ENCODE measurements at regions not wholly inside any gene's neighbourhood (a gene's known extent, or its start where the extent isn't known, plus 50 kb on each side); places are given as distances from the start of the nearest gene placed in this dataset.

DNA sequence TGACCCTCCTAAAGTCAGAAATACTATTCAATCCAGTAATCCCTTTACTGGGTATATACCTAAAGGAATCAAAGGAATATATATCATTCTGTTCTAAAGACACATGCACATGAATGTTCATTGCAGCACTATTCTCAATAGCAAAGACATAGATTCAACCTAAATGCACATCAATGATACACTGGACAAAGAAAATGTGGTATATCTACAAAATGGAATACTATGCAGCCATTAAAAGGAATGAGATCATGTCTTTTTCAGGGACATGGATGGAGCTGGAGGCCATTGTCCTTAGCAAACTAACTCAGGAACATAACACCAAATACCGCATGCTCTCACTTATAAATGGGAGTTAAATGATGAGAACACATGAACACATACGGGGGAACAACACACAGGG is 306.0 kb upstream of the EPHA5 start:
- no peak for DNase-seq

DNA sequence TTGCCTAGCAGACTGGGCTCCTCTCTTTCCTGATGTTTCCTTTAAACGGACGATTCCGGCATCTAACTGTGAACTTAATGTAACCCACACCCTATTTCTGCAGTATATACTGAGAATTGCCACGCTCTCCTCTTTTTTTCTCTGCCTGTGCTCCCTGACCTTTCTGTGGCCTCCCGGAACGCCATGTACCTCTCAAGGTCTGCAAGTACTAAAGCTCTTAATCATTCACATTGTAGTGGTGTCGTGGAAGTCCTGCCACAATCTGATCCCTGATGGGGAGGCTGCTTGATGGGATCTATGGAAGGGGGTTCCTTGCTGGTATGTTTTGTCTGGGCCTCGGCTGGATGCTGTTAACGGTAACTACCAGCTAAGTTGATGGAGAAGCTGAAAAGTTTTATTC is 302.9 kb upstream of the EPHA5 start:
- DNase-seq, result no peak

DNA sequence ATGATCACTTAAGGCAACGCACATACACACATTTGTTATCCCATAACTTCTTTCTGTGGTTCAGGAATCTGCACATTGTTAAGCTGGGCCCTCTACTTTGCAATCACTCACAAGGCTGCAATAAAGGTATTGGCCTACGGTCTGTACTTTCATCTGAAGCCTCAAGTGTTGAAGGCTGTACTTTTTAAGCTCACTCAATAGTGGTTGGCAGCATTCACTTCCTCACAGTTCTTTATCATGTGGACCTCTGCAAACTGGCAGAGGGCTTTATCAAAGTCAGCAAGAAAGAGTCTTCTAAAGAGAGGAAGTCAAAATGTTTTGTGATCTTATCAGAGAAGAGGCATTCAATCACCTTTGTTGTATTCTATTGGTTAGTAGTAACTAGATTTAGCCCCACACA is 301.4 kb upstream of the EPHA5 start:
- DNase-seq, result no peak

DNA sequence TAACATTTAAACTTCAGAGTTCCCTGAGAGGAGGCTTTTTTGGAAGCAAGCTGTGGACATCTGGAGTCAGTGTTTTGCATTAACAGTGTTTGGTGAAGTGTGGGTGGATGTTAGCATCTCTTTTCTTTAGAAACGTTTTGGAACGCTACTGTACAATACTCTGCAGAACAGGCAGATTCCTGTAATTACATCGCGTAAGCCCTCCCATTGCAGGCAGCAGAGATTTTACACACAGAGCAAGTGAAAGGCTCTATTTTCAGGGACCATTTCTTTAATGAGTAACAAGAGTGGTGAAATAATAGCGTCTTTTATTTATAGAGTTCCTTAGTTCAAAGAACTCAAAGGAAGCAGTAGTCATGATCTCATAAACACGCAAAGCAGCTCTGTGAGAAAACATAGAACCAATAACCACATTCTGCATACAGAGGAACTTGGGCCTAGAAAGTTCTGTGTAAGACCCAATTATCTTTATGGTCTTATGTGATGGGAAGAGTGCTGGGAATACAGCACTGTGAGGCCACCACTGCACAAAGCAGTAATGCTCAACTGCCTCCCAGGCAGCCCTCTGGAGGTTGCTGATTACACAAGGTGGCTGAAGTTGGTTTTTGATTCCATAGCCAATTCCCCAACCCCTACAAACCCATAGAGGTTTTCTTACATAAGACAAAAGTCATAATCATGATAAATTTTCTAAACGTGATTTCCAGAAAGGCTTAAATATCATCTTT is 298.7 kb upstream of the EPHA5 start:
- no peak for DNase-seq

DNA sequence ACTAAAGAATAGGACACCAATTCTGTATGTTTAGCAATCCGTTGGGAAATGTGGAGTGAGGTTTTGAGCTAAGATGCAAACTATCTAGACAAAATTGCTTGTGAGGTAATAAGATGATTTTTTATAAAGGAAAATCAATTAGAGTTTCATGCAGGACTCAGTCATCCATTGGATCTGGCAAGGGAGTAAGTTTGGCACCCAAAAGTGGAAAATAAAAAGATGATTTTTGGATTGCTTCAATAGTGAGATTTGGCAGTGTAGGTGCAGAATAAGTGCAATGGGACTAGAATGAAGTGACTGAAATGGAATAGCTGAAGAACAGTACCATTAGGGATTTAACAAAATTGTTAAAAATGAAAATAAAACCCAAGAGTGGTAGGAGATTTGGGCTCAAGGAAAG is 290.5 kb upstream of the EPHA5 start:
- DNase-seq, result no peak

DNA sequence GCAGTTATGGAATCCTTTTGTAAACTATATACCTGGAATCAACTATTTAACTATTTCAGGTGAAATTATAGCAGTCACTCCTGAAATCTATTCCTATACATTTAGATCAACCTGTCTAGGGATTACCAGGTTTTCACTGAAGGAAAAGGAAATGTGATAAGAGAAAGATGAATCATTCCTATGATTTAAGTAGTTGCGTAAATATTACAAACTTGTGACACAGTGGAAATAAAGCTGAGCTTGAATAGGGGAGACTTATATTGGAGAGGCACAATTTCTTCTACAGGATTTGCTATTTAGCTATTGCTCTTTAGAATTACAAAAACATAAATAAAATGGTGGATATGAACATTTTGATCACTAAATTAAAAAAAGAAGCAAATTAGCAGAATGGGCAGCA is 284.1 kb upstream of the EPHA5 start:
- no peak for DNase-seq

DNA sequence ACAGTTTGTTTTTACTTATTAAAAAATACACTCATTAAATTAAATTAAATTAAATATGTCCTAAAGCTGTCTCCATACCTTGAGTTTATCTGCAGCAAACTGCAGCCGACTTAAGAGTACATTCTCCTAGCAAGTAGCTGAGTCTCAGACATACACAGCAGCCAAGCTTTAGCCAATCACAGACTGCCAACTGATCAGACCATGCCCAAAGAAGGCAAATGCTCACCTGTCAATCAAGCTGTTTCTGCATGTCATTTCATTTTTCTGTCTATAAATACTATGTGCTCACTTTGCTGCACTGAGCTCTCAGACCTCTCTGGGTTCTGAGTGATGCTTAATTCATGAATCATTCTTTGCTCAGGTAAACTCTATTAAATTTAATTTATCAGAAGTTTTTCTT is 280.9 kb upstream of the EPHA5 start:
- DNase-seq, result no peak

DNA sequence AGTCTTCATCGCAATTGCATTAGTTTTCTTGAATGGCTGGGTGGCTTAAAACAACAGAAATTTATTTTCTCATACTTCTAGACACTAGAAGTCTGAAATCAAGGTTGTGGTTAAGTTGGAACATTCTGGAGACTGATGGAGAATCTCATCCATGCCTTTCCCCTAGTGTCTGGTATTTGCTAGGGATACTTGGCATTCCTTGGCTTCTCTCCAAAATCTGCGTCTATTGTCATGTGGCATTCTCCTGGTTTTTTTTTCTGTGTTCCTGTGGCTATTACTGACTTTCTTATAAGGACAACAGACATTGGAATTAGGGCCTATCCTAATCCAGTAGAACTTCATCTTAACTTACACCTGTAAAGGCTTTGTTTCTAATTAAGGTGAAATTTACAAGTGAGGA is 272.8 kb upstream of the EPHA5 start:
- peak; percentile 1 for DNase-seq

DNA sequence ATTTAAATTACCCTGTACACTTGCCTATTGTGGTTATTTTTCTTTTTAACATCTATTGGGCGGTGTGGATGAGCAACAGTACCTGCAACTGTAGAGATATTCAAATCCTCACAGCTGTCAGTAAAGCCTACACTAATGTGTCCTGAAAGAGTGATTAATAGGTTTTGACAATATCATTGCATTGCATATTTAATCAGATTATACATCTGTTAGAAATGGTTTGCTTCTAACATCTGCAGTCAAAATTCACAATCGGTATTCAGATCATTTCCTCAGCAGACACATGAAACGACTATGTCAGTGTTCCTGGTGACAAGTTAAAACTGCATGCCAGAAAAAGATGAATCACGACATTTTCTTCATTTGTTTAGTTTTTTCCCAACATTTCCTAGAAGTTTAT is 254.6 kb upstream of the EPHA5 start:
- DNase-seq, result no peak

DNA sequence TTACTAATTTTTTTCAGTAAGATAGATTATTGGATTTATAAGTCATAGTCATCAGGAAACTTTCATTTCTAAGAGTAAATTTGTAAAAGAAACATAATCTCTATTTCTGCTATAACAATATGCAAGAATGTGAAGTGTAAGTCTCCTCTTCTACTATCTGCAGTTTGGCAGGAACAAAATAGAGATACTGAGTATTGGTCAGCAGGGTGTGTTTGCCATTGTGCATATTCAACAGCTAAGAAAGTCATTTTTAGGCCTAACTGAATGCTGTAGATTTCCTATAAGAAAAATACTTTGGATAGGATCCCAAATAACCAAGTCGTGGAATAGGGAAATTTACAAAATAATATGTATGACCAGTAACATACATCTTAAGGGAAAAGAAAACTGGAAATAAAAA is 253.3 kb upstream of the EPHA5 start:
- DNase-seq, result no peak

DNA sequence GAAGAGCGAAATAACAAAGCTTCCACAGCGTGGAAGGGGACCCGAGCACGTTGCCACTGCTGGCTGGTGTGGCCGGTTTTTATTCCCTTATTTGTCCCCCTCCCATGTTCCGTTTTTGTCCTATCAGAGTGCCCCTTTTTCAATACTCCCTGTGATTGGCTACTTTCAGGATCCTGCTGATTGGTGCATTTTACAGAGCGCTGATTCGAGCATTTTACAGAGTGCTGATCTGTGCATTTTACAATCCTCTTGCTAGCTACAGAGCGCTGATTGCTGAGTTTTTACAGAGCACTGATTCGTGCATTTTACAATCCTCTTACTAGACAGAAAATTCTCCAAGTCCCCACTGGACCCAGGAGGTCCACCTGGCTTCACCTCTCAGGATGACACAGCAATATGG is 250.9 kb upstream of the EPHA5 start:
- no peak for DNase-seq

DNA sequence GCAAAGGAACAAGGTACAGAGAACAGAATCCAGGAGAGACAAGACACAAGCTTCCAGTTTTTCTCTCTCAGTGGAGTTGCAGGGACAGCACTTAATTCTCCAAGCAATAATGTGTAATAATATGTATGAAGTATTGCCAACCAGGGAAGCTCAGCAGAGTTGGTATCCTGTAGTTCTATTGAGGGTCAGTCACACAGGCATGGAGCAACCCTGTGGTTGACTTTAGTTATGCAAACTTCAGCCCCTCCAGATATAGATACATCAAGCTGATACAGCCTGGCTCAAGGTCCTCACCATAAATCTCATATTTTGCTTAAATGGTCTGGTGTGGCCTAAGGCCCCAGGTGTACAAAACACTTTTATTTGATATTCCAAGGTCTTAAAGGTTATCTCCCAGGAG is 248.6 kb upstream of the EPHA5 start:
- DNase-seq, result no peak

DNA sequence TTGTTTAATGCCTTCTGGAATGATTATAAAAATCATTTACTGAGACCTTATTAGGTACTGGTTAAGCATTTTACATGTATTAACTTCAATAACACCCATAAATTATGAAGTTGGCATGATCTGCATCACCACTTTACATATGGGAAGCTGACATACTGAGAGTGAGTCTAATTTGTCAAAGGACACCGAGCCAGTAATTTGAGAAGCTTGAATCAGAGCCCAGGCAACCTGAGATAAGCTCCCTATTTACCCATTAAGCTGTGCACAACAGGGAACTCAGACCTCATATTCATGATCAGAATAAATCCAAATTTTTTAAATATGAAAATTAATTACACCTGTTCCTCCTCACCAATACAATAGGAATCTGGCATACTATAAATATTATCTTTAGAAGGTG is 247.9 kb upstream of the EPHA5 start:
- no peak for DNase-seq

DNA sequence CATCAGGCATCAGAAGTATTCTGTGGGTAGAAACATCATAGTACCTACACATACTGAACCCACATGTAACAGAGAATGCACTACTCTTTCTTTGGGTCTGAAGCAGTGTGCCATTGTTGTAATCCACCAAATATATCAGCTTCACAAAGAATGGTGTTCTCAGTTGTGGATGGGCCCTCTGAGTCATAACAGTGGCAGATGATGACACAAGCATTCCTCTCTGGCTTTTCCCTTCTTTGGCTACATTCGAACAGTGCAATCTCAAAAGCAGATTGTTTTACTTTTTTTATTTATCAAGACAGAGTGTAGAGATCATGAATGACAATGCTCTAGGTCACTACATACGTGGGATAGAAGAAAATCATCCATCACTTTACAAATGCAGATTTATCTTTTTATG is 247.2 kb upstream of the EPHA5 start:
- DNase-seq, result no peak

DNA sequence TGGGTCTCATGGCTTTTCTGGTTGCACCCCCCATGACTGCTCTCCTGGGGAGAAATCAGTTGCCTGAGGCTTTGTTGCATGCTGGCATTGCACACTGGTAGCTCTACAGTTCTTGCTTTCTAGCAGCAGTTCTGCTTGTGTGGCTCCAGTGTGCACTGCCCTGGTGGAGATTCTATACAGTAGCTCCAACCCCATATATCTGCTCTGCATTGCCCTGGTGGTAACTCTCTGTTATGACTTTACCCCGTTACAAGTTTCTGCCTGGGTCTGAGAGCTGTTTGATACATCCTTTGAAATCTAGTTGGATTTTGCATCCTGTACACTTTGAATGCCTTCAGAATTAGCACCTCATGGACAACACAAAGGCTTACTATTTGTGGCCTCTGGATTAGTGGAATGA is 241.4 kb upstream of the EPHA5 start:
- DNase-seq, result no peak

DNA sequence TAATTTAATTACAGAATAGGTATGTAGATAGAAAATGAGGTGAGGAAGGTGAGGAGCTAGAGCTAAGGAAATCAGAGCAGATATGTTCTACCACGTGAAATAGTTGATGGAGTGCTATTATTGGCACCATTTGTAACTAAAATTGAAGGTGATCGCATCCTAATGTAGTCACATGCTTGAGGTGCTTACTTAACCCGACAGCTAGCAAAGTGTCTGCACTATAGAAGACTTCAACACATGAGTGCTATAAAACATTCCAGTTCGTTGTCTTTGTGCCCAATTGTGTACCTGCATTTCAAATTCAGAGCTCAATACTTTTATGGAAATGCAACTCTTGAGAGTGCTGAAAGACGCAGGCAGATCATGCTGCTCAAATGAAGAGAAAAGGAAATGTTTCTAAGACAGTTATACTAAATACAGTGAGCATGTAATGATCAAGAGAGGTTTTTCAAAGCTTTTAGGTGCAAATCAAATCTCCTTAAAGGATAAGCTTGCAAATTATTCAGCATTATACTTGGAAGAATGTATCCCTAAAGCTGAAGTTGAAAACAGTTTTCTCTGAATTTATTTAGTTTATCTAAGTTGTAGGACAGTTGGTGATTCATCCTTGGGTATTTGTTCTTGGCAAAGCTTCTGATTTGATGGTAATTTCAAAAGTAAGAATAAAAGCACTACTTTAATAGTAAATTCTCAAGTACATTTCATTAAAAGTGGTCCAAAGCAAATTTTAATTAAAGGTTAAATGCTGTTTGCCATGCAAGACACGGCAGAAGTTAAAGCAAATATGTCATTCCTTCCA is 223.9 kb upstream of the EPHA5 start:
- no peak for DNase-seq

DNA sequence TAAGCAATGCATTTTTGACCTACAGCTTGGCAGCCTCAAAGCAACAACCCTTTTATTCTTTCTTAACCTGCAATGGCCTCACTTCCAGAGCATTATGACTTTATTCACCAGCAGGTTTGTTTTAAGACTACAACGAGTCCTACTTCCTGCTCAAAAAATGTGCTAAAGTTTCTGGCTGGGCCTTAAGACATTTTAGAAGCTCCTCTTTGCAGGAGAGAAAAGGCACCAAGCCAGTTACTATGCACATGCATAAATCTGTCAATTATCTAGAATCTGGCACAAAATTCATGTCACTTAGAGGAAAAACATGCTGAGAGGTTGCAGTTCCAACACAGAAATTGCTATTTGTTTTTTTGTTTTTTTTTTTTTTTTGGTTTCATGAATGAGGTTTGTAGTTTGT is 223.0 kb upstream of the EPHA5 start:
- no peak for DNase-seq

DNA sequence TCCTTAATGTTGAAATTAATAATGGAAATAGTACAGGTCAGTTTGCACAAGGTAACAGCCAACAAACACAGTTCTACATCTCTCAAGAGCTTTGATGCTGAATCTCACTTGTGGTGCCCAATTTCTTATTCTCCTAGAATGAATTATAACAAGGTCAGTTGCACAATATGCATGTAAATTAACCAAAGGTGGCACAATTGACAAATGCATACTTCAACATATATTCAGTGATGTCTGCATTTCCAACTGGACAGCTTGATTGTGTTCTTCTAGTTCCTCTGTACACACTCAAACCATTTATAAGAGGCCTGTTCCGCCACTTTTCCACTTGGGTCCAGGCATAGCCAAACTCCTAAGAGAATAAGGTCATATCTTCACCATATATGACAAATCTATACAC is 210.3 kb upstream of the EPHA5 start:
- DNase-seq, result no peak

DNA sequence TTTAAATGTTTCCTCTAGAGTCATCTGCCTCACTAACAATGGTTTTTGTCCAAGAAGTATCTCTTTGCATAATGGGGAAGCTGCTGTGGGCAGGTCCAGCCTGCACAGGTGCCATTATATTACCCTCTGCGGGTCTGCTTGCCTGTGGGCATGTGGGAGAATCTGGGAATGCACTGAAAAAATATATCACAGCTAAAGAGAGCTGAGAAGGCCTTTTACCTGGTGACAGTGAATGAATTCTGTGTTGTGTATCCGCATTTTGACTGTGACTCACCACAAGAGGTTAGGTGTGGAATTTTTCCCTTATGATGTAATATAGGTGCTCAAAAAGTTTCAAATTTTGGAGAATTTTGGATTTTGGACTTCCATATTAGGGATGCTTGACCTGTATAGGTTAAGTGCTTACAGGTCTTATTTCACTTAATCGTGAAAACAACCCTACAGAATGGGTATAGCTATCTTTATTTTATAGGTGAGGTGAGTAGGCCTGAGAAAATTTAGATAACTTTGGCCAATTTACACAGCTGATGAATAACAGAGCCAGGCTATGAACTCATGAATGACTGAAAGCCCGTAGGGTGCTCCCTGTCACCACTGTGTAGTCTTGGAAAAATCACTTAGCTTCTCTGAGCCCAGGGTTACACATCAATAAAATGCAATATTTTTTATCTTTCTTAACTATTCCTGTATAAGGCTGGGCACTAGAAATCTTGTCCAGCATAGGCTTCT is 198.0 kb upstream of the EPHA5 start:
- DNase-seq, result no peak

DNA sequence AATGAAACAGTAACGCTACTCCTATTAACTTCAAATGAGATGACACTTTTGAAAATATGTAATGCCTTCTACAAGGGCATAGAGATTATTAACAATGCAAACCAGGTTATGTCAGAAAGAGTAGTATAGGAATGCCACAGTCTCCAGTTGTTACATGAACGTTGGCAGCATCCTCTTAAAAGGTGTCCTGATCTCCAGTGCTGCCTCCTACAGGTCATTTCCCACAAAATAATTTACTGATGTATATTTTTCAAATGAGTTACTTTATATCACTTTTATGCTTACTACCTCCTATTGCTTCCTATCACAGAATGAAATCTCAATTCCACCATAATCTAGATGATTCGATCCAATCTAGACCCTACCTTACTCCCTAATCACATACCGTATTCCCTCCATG is 195.2 kb upstream of the EPHA5 start:
- no peak for DNase-seq

DNA sequence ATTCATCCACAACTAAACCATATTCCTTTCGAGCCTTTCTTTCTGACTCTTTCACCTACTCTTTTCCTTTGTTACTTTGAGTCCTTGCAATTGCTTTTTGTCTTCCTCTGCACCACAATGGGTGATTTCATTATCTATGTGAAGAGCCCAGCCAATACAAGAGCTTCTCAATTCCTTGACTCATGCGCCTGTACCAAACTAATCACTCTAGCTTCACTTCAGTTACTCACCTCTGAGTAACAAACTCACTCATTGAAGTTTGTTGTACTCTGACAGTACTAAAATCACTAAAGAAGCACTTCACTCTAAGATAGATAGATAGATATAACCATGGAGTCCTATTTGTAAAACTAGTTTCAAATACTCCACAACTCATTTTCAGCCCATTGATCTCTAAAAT is 191.7 kb upstream of the EPHA5 start:
- no peak for DNase-seq

DNA sequence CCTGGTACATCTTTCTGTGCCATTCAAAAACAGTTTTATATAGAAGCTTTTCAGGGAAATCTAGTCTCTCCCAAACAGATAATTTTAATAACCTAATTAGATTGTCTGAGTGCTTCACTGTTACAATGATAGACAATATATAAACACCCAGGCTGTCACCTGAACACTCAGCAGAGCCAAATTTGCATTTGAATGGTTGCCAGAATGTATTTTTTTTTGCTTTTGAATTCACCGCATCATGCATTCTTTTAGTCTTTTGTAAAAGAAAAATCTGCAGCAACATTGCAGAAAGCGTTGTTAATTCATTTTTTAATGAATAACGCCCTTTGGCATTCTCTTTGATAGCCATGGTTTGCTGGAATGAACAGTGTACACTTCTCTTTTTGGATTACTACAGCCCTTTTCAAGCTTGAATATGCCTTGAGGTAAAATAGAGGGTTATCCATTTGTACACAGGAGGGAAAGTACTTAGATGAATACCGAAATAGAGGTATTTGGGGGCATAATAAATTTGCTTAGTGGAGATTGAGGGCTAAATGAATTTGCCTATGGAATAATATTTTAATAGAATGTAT is 175.0 kb upstream of the EPHA5 start:
- DNase-seq, result no peak

DNA sequence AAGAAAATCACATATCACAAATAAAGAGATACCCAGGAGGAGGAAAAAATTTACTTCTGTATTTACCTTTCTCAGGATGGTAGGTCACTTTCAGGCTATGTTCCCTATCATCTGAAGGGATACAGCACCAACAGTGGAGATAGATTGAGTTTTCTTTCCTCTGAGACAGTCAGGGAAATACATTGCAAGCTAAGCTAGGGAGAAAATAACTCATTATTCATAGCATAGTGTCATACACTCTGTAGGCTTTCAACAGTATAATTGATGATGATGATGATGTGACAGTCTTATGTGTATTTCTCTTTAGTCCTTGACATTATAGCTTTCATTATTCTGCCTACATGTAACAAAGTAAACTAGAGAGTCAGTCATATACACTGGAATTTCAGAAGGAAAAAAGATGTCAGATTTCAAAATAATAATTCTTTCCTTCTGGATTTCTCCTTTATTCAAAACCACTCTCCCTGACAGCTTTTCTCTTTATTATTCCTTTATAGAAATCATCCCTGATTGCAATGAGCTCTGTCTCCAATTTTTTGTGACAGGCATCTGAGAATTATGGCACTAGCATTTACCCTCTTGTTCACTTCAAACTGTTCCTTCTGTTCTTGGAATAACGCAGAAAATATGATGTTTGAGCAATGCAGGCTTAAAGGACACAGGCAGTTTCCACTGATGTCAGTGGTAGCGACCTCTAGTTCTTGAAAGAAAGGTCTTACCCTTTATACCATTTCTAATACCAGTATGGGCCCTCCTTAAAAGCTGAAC is 169.1 kb upstream of the EPHA5 start:
- no peak for DNase-seq

Data from 8988T (cell line).